SK-N-MC (cell line): ENCODE measurements at regions not wholly inside any gene's neighbourhood (a gene's known extent, or its start where the extent isn't known, plus 50 kb on each side); places are given as distances from the start of the nearest gene placed in this dataset.

Experiments used
- EZH2 ChIP-seq: fragments of 200-600 bp; sonication (generic); IDR thresholded peaks from one replicate; pipeline ENCODE4 v1.6.1; 2017; ENCODE audit warnings: antibody characterized with exemption
- FOXP2 ChIP-seq: optimal IDR thresholded peaks from 2 replicates; pipeline ENCODE3; 2011; ENCODE audit warnings: mild to moderate bottlenecking, moderate library complexity; ENCODE audit not compliant: insufficient read depth; ENCODE audit errors: extremely low read length, control extremely low read depth

DNA sequence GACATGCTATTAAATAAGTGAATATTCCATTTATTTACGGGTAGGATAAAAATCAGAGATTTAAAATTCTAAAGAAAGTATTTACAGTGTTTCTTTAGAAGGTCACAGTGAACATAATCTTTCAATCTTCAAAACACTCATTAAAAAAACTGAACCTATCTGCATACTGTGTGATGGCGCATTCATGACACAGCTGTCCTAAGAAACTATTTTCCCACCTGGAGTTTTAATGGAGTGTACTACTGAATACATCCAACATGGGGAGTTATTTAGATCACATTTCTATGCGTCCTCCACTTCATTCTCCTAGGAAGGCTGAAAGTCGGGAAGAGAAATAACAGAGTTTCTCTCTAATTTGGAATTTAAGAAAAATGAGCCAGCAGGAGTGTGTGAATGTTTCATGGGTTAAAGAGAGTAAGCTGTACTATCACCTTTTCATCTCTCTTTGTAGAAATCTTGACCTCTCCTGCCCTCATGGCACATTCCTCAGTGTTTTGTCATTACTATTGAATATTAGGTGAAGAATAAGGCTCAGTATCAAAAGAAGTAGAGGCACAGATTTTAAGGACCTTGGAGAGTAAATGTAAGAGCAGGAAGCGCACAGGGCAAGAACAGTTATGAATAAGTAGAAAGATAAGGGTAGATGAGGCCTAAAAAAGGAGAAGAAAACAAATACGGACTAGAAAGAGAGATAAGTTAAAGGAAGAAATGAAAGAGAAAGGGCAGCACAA, 551.2 kb upstream of the TUSC1 start:
- no peak for TF ChIP-seq FOXP2
- TF ChIP-seq EZH2 = no peak
